Kidney (tissue), 13 donors: ENCODE measurements at regions not wholly inside any gene's neighbourhood (a gene's known extent, or its start where the extent isn't known, plus 50 kb on each side); places are given as distances from the start of the nearest gene placed in this dataset.
"Not testable (repeated sequence)": the region's sequence is repeated elsewhere in the genome, so short reads cannot be mapped to it uniquely, and the experiment has no call there.

ENCODE experiments used
- DNase-seq, 5 donors: peaks; one replicate each; pipeline ENCODE4 v3.0.0-alpha.2; 2013 to 2020
- FAIRE-seq: peaks from 2 replicates; lab custom pipeline; 2012; peaks lifted over from hg19 to GRCh38; lab: Jason Lieb, UNC
- H3K27ac ChIP-seq, 2 donors: one replicate each; pipeline ENCODE4 v1.7.0; 2013; ENCODE audit warnings: low read depth in 2 of 2, low read length in 2 of 2, inconsistent platforms in 1 of 2
- H3K27me3 ChIP-seq: one replicate; pipeline ENCODE4 v1.7.1; 2013; ENCODE audit warnings: low read length, inconsistent platforms; ENCODE audit not compliant: control insufficient read depth, insufficient read depth
- H3K36me3 ChIP-seq, 3 donors: one replicate each; pipeline versions ENCODE4 v1.7.0 to v1.7.1; 2013; ENCODE audit warnings: low read length in 3 of 3, control low read depth in 1 of 3, inconsistent platforms in 1 of 3; ENCODE audit not compliant: insufficient read depth in 3 of 3, control insufficient read depth in 2 of 3
- H3K4me1 ChIP-seq, 3 donors: one replicate each; pipeline versions ENCODE4 v1.7.0 to v1.7.1; 2013; ENCODE audit warnings: low read length in 3 of 3, inconsistent platforms in 1 of 3, low read depth in 1 of 3; ENCODE audit not compliant: control insufficient read depth in 2 of 3, insufficient read depth in 2 of 3
- H3K4me3 ChIP-seq, 3 donors: one replicate each; pipeline versions ENCODE4 v1.7.0 to v1.8.1; 2013; ENCODE audit warnings: low read length in 3 of 3, control low read depth in 1 of 3, inconsistent platforms in 1 of 3
- H3K9ac ChIP-seq, 3 donors: one replicate each; pipeline versions ENCODE4 v1.7.0 to v1.7.1; 2013; ENCODE audit warnings: low read length in 3 of 3, control low read depth in 1 of 3, inconsistent platforms in 1 of 3
- H3K9me3 ChIP-seq, 3 donors: one replicate each; pipeline versions ENCODE4 v1.7.0 to v1.7.1; 2013; ENCODE audit warnings: low read length in 3 of 3, control low read depth in 1 of 3, inconsistent platforms in 1 of 3; ENCODE audit not compliant: control insufficient read depth in 2 of 3, insufficient read depth in 1 of 3
- intact Hi-C: fragments of 100-400 bp; cut with DNase I; formaldehyde crosslinking; loops from one replicate; pipeline ENCODE4 v1.11.1; 2022
- TF ChIP-seq, protein P1 (sequence below): IDR thresholded peaks from 3 replicates; pipeline ENCODE4 v1.5.1; 2012; ENCODE audit warnings: mild to moderate bottlenecking, moderate library complexity, borderline replicate concordance; ENCODE audit not compliant: insufficient read depth; ENCODE audit errors: extremely low read depth
- donor health status: control.
- donor health status: control.
- donor health status: control.
- donor health status: control.
- donor health status: control.
- donor health status: DM: yes; HTN: yes; CAD: no.
- donor health status: Normal renal cell carcinoma (clear cell type).

DNA sequence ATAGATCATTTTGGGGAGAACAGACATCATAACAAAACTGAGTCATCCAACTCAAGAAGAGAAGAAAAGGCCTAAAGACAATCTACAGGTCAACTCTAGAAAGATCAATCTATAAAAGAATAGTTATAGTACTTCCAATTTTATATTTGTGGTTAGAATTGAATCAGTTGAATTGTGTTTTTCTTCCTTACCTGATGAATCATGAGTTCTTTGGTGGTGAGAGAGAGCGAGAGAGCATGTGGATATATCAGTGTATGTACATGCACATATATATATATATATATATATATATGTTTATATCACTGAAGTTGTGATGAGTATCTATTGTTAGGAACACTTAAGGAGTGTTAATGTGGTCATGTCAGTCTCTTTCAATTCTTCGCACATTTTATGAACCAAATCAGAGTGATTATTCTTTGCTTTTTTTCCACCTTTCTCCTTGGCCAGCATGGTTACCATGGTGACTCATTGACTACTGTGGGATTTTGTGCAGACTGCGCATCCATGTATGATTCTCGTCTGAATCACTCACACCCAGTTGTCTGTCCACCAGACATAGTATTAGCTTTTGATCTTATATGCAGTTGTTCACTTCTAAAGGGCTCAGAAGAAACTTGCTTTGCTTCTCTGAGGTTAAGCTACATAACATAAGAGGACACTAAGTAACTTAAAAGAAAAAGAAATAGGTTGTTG lies 90.4 kb upstream of the RAB40AL start:
- intact Hi-C loops, result no loop called here

DNA sequence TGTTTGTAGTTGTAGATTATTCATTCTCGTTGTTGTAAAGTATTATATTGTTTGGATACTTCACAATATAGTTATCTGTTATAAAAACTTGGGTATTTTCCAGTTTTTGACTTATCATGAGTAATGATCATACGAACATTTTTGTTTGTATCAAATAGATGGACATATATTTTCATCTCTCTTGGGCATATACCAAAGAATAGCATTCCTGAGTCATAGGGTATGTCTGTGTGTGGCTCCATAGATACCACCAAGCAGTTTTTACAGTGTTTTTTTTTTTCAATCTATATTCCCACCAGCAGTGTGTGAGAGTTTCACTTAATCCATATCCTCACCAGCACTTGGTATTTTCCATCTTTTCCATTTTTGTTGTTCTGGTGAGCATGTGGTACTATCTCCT lies 89.7 kb upstream of the RAB40AL start:
- Histone ChIP-seq H3K36me3 (no peaks in the 10 kb centered on the region), H3K27ac (no peak overlapping the region), H3K27me3 (no peaks in the 10 kb centered on the region), H3K4me3 (no peak overlapping the region), H3K4me1 (peaks cover 0 to 7% (median 0%) of the 10 kb centered on the region in 3 donors), H3K9ac (no peak overlapping the region), H3K9me3 (no peaks in the 10 kb centered on the region)
- DNase-seq, result no peak
- TF ChIP-seq, protein P1, sequence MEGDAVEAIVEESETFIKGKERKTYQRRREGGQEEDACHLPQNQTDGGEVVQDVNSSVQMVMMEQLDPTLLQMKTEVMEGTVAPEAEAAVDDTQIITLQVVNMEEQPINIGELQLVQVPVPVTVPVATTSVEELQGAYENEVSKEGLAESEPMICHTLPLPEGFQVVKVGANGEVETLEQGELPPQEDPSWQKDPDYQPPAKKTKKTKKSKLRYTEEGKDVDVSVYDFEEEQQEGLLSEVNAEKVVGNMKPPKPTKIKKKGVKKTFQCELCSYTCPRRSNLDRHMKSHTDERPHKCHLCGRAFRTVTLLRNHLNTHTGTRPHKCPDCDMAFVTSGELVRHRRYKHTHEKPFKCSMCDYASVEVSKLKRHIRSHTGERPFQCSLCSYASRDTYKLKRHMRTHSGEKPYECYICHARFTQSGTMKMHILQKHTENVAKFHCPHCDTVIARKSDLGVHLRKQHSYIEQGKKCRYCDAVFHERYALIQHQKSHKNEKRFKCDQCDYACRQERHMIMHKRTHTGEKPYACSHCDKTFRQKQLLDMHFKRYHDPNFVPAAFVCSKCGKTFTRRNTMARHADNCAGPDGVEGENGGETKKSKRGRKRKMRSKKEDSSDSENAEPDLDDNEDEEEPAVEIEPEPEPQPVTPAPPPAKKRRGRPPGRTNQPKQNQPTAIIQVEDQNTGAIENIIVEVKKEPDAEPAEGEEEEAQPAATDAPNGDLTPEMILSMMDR, result no peak
- peak; percentile 56 for FAIRE-seq
- intact Hi-C loops, result no loop called here

More for the DNA sequence above, 90.4 kb upstream of the RAB40AL start:
- no peak for DNase-seq
- Histone ChIP-seq H3K36me3 (no peaks in the 10 kb centered on the region), H3K4me3 (no peak overlapping the region), H3K9ac (no peak overlapping the region), H3K4me1 (peaks cover 0 to 7% (median 0%) of the 10 kb centered on the region in 3 donors), H3K27me3 (no peaks in the 10 kb centered on the region), H3K27ac (no peak overlapping the region), H3K9me3 (no peaks in the 10 kb centered on the region)
- TF ChIP-seq, protein P1, result no peak
- no peak for FAIRE-seq

DNA sequence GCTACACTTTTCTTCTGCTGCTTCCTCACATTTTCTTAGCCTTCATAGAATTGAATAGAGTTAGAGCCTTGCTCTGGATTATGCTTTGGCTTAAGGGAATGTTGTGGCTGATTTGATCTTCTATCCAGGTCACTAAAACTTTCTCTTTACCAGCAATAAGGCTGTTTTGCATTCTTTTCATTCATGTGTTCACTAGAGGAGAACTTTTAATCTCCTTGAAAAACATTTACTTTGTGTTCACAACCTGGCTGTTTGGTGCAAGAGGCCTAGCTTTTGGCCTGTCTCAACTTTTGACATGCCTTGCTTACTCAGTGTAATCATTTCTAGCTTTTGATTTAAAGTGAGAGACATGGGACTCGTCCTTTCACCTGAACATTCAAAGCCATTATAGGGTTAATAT lies 87.7 kb upstream of the RAB40AL start:
- H3K27ac ChIP-seq, result peak overlapping the region in 1 of 2 donors; percentile 23
- DNase-seq, result peak in 2 of 5 donors; percentile 6 to 16
- H3K27me3 ChIP-seq, result no peaks in the 10 kb centered on the region
- FAIRE-seq, result peak; percentile 93
- no peak overlapping the region for H3K9ac ChIP-seq
- intact Hi-C loops, result no loop called here
- TF ChIP-seq, protein P1, result no peak
- no peaks in the 10 kb centered on the region for H3K9me3 ChIP-seq
- no peak overlapping the region for H3K4me3 ChIP-seq
- peaks cover 0 to 7% (median 0%) of the 10 kb centered on the region in 3 donors for H3K4me1 ChIP-seq
- no peaks in the 10 kb centered on the region for H3K36me3 ChIP-seq

DNA sequence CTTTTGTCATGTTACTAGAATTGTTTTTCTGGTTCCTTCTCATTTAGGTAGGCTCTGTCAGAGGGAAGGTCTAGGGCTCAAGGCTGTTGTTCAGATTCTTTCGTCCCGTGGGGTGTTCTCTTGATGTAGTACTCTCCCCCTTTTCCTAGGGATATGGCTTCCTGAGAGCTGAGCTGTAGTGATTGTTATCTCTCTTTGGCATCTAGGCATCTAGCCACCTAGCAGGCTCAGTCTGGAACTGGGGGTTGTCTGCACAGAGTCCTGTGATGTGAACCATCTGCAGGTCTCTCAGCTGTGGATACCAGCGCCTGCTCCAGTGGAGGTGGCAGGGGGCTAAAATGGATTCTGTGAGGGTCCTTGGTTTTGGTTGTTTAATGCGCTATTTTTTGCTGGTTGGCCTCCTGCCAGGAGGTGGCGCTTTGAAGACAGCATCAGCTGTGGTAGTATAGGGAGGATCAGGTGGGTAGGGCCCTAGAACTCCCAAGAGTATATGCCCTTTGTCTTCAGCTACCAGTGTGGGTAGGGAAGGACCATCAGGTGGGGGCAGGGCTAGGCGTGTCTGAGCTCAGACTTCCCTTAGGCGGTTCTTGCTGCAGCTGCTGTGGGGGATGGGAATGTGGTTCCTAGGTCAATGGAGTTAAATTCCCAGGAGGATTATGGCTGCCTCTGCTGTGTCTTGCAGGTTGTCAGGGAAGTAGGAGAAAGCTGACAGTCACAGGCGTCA lies 78.1 kb upstream of the RAB40AL start:
- H3K36me3 ChIP-seq, H3K27me3 ChIP-seq, H3K9ac ChIP-seq, H3K9me3 ChIP-seq, H3K4me1 ChIP-seq, FAIRE-seq, H3K27ac ChIP-seq, H3K4me3 ChIP-seq, DNase-seq, intact Hi-C loops: not testable (repeated sequence)
